ENCODE measurements at regions not wholly inside any gene's neighbourhood (a gene's known extent, or its start where the extent isn't known, plus 50 kb on each side); places are given as distances from the start of the nearest gene placed in this dataset.

- no peaks in the 10 kb centered on the region for H3K4me1 ChIP-seq (replicated peaks in 1 of 2; ENCODE audit: control insufficient read depth in 2 of 2, insufficient read depth in 2 of 2, low read length in 2 of 2)
- DNase-seq (ENCODE audit: extremely low read depth in 1 of 4, low spot score in 3 of 4) (no peak), ATAC-seq (no peak), FAIRE-seq (no peak)
- POLR2A ChIA-PET, result no interaction called here
- BruUV-seq (replicated peaks), result no TSS peak
- no peaks in the 10 kb centered on the region for H3K79me2 ChIP-seq (ENCODE audit: control insufficient read depth, insufficient read depth, low read length)
- no peaks in the 10 kb centered on the region; the same call in 1 of the 2 replicates for H3K9me3 ChIP-seq (replicated peaks; ENCODE audit: control insufficient read depth, insufficient read depth, low read depth, low read length)
- no peaks in the 10 kb centered on the region for H3K9me1 ChIP-seq (ENCODE audit: control insufficient read depth, insufficient read depth, low read length)
- H3K4me3 ChIP-seq, result no peak overlapping the region
- no peaks in the 10 kb centered on the region for H3K36me3 ChIP-seq (ENCODE audit: control insufficient read depth, insufficient read depth, low read length)
- in situ Hi-C loops (cut with MboI) (no loop called here), intact Hi-C loops (cut with micrococcal nuclease) (no loop called here)
- H2AFZ ChIP-seq (ENCODE audit: low read depth, low read length), result no peak overlapping the region
- no peak overlapping the region for H3K9ac ChIP-seq (ENCODE audit: insufficient read depth in 1 of 2, low read depth in 2 of 2, low read length in 2 of 2)
- no peaks in the 10 kb centered on the region for H4K20me1 ChIP-seq (replicated peaks; ENCODE audit: control insufficient read depth, insufficient read depth, low read length)
- CTCF ChIA-PET (ENCODE audit: low intra/inter-chr PET ratio), result no interaction called here
- H3K27me3 ChIP-seq (ENCODE audit: control insufficient read depth in 2 of 2, insufficient read depth in 2 of 2, low read length in 2 of 2), result no peaks in the 10 kb centered on the region
- no peak overlapping the region for H3K27ac ChIP-seq (ENCODE audit: extremely low read depth, low read depth, low read length)
- no peak overlapping the region for H3K4me2 ChIP-seq (ENCODE audit: insufficient read depth, low read length)
- TF ChIP-seq STAT5B (CRISPR knock-in tag; IDR thresholded peaks at IDR 0.05) (no peak), ZNF609 (CRISPR knock-in tag; IDR thresholded peaks at IDR 0.05; ENCODE audit: borderline replicate concordance) (no peak), ZNF717 (CRISPR knock-in tag; IDR thresholded peaks at IDR 0.05) (no peak), ARNT (IDR thresholded peaks at IDR 0.05) (no peak), ZBTB12 (CRISPR knock-in tag; IDR thresholded peaks at IDR 0.05) (no peak), ZNF3 (CRISPR knock-in tag; IDR thresholded peaks at IDR 0.05) (no peak), ZZZ3 (IDR thresholded peaks at IDR 0.05) (no peak), RAD21 (CRISPR knock-in tag; conservative IDR thresholded peaks at IDR 0.05 in 1 of 2, IDR thresholded peaks at IDR 0.05 in 1 of 2) (no peak), ZKSCAN8 (CRISPR knock-in tag; IDR thresholded peaks at IDR 0.05) (no peak), LARP7 (IDR thresholded peaks at IDR 0.05) (no peak), PKNOX1 (IDR thresholded peaks at IDR 0.05) (no peak), ZBTB26 (CRISPR knock-in tag; IDR thresholded peaks at IDR 0.05) (no peak), TEAD2 (tag; IDR thresholded peaks at IDR 0.05) (no peak), KDM5B (IDR thresholded peaks at IDR 0.05; ENCODE audit: insufficient replicate concordance, low read depth, low read length) (no peak), KAT7 (CRISPR knock-in tag; IDR thresholded peaks at IDR 0.05; ENCODE audit: borderline replicate concordance) (no peak), TGIF2 (CRISPR knock-in tag; IDR thresholded peaks at IDR 0.05) (no peak)
These were observed 290.3 kb upstream of the SGCD start for GRCh38 chr5:156036640-156037039.
